ENCODE measurements at regions not wholly inside any gene's neighbourhood (a gene's known extent, or its start where the extent isn't known, plus 50 kb on each side); places are given as distances from the start of the nearest gene placed in this dataset.
A peak's percentile ranks its signal among the peaks of the same experiment; 100 is the strongest.

DNA sequence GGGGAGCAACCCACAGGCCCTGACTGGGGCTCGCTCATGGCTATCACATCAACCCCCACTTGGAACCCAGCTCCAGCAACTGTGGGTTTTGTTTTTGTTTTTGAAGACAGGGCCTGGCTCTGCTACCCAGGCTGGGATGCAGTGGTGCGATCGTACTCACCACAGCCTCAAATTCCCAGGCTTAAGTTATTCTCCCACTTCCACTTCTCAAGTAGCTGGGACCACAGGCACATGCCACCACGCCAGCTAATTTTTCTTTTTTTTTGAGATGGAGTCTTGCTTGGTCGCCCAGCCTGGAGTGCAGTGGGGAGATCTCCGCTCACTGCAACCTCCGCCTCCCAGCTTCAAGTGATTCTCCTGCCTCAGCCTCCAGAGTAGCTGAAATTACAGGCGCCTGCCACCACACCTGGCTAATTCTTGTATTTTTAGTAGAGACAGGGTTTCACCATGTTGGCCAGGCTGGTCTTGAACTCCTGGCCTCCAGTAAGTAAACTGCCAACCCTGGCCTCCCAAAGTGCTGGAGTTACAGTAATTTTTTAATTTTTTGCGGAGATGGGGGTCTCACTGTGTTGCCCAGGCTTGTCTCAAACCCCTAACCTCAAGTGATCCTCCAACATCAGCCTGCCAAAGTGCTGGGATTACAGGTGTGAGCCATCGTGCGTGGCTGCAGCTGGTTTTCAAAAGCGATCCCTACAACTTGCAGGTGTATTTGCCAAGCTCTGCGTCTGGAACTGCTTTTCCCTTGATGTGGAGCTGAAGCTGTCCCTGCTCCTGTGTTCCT, 228.7 kb downstream of the SKIDA1 start:
- no peak overlapping the region for H3K27ac ChIP-seq (ENCODE audit: low read depth in 2 of 2, low read length in 2 of 2)
- no peaks in the 10 kb centered on the region for H3K36me3 ChIP-seq (ENCODE audit: control insufficient read depth in 2 of 3, insufficient read depth in 3 of 3, low read length in 3 of 3)
- DNase-seq, result no peak
- H3K9me3 ChIP-seq (ENCODE audit: control insufficient read depth in 2 of 3, insufficient read depth in 1 of 3, low read length in 3 of 3), result no peaks in the 10 kb centered on the region
- no peak overlapping the region for H3K4me3 ChIP-seq (ENCODE audit: low read length in 3 of 3)
- intact Hi-C loops (cut with DNase I), result no loop called here
- no peaks in the 10 kb centered on the region for H3K27me3 ChIP-seq (ENCODE audit: control insufficient read depth, insufficient read depth, low read length)
- peaks cover 0 to 6% (median 4%) of the 10 kb centered on the region in 3 donors for H3K4me1 ChIP-seq (ENCODE audit: control insufficient read depth in 2 of 3, insufficient read depth in 2 of 3, low read depth in 1 of 3, low read length in 3 of 3)
- no peak overlapping the region for H3K9ac ChIP-seq (ENCODE audit: low read length in 3 of 3)
- TF ChIP-seq, protein P1, sequence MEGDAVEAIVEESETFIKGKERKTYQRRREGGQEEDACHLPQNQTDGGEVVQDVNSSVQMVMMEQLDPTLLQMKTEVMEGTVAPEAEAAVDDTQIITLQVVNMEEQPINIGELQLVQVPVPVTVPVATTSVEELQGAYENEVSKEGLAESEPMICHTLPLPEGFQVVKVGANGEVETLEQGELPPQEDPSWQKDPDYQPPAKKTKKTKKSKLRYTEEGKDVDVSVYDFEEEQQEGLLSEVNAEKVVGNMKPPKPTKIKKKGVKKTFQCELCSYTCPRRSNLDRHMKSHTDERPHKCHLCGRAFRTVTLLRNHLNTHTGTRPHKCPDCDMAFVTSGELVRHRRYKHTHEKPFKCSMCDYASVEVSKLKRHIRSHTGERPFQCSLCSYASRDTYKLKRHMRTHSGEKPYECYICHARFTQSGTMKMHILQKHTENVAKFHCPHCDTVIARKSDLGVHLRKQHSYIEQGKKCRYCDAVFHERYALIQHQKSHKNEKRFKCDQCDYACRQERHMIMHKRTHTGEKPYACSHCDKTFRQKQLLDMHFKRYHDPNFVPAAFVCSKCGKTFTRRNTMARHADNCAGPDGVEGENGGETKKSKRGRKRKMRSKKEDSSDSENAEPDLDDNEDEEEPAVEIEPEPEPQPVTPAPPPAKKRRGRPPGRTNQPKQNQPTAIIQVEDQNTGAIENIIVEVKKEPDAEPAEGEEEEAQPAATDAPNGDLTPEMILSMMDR (IDR thresholded peaks at IDR 0.05; ENCODE audit: borderline replicate concordance, extremely low read depth, insufficient read depth), result no peak
- FAIRE-seq, result no peak

DNA sequence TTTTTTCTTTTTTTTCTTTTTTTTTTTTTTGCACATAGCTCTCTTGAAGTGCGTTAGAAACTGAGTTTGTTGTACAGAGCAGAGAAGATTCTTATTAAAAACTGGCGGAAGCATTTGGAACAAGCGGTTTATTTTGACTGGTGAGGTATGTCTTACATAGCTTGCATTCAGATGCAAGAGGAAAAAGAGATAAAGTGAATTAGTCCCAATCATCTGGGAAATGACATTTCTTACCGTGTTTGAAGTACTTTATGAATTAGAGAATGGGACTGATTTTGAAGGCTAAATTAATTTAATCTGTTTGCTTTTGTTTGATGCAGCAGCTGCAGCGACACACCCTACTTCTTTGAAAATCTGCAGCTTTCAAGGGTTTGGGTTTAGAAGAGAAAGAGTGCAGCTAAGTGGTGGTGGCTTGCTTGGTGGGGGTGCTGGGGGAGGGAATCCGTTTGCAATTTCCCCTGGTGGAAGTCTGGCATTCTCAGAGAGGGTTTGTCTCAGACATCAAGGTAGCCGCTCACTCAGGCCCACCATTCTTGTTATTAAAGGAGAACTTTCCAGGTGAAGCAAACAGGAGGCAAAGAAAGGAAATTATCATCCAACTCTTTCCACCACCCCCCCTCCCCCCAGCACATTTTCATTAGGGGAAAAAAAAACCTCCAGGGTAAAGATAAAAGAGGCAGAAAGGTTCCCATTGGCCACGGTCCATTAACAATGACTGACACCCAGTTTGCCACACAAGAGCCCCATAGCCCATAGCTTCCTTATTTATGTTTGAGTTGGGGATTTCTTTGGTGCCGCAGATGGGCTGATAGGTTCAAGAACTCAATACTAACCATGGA, 231.7 kb downstream of the SKIDA1 start:
- H3K36me3 ChIP-seq (ENCODE audit: control insufficient read depth in 2 of 3, insufficient read depth in 3 of 3, low read length in 3 of 3), result no peaks in the 10 kb centered on the region
- H3K4me1 ChIP-seq (ENCODE audit: control insufficient read depth in 2 of 3, insufficient read depth in 2 of 3, low read depth in 1 of 3, low read length in 3 of 3), result peaks cover 0 to 6% (median 4%) of the 10 kb centered on the region in 3 donors
- H3K27ac ChIP-seq (ENCODE audit: low read depth in 2 of 2, low read length in 2 of 2), result no peak overlapping the region
- no peaks in the 10 kb centered on the region for H3K9me3 ChIP-seq (ENCODE audit: control insufficient read depth in 2 of 3, insufficient read depth in 1 of 3, low read length in 3 of 3)
- TF ChIP-seq, protein P1 (IDR thresholded peaks at IDR 0.05; ENCODE audit: borderline replicate concordance, extremely low read depth, insufficient read depth), result no peak
- FAIRE-seq (no peak), DNase-seq (peak in 3 of 5 donors; percentile 50 to 78 (median 75))
- no peaks in the 10 kb centered on the region for H3K27me3 ChIP-seq (ENCODE audit: control insufficient read depth, insufficient read depth, low read length)
- intact Hi-C loops (cut with DNase I), result no loop called here
- peak overlapping the region in 1 of 3 donors; percentile 24 for H3K9ac ChIP-seq (ENCODE audit: low read length in 3 of 3)
- peak overlapping the region; percentile 48 to 49 (median 48) for H3K4me3 ChIP-seq (ENCODE audit: low read length in 3 of 3)

DNA sequence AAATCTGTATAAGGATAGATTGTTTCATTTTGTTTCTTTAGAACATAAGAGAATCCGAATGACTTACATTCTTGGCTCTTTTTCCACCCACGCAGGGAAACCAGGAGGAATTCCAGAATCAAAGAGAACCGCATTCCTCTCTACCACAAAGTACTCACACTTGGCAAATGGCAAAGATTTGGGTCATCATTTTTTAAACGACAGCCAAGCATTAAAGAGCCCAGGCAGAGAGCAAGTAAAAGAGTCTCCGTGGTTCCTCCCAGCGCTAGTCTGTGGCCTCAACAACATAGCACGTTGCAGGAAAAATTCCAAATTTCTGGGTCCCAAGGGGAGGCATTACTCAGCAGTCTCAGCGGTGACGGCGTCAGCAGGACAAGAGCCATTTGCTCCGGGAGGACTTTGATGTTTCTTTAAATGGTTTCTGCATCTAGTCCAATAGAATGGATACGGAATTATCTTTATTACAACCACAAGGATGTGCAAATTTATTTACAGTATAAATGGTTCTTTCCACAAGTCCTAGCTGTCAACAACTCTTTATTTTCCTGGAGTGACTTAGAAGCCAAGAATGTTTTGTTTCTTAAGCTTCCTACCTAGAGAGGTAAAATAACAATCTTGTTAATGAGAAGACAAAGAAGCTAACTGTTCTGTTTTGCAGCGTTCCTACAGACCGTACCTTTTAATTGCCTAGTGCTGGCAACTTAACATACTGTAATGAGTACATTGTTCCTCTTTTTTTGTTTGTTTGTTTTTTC, 232.5 kb downstream of the SKIDA1 start:
- no peaks in the 10 kb centered on the region for H3K9me3 ChIP-seq (ENCODE audit: control insufficient read depth in 2 of 3, insufficient read depth in 1 of 3, low read length in 3 of 3)
- peak; percentile 73 to 95 (median 89) for DNase-seq
- H3K27ac ChIP-seq (ENCODE audit: low read depth in 2 of 2, low read length in 2 of 2), result no peak overlapping the region
- intact Hi-C loops (cut with DNase I), result no loop called here
- TF ChIP-seq, protein P1 (IDR thresholded peaks at IDR 0.05; ENCODE audit: borderline replicate concordance, extremely low read depth, insufficient read depth), result no peak
- H3K9ac ChIP-seq (ENCODE audit: low read length in 3 of 3), result peak overlapping the region in 1 of 3 donors; percentile 24
- H3K4me1 ChIP-seq (ENCODE audit: control insufficient read depth in 2 of 3, insufficient read depth in 2 of 3, low read depth in 1 of 3, low read length in 3 of 3), result peaks cover 0 to 5% (median 2%) of the 10 kb centered on the region in 3 donors
- H3K36me3 ChIP-seq (ENCODE audit: control insufficient read depth in 2 of 3, insufficient read depth in 3 of 3, low read length in 3 of 3), result no peaks in the 10 kb centered on the region
- peak overlapping the region; percentile 48 to 49 (median 48) for H3K4me3 ChIP-seq (ENCODE audit: low read length in 3 of 3)
- peak; percentile 64 for FAIRE-seq
- H3K27me3 ChIP-seq (ENCODE audit: control insufficient read depth, insufficient read depth, low read length), result no peaks in the 10 kb centered on the region
